Tibial nerve (tissue), 4 donors: ENCODE measurements at regions not wholly inside any gene's neighbourhood (a gene's known extent, or its start where the extent isn't known, plus 50 kb on each side); places are given as distances from the start of the nearest gene placed in this dataset.

Experiments
- EP300 ChIP-seq, 2 donors: sonication (generic); formaldehyde crosslinking; IDR thresholded peaks; one replicate each; pipeline ENCODE4 v1.6.1; 2017; ENCODE audit warnings: antibody characterized with exemption in 2 of 2, mild to moderate bottlenecking in 1 of 2
- POLR2A ChIP-seq, 2 donors: fragments of 450-650 bp; IDR thresholded peaks; one replicate each; pipeline ENCODE4 v1.6.1; 2017; ENCODE audit warnings: antibody characterized with exemption in 2 of 2, mild to moderate bottlenecking in 2 of 2, moderate library complexity in 2 of 2
- TF ChIP-seq, protein P1 (sequence below), 5 experiments: fragments of 200-600 bp in 3 of 5; fragments of 450-650 bp in 2 of 5; sonication (generic) in 3 of 5; IDR thresholded peaks; one replicate each; pipeline ENCODE4 v1.5.1; 2016 to 2019; ENCODE audit warnings: antibody characterized with exemption in 5 of 5, mild to moderate bottlenecking in 3 of 5, moderate library complexity in 2 of 5

DNA sequence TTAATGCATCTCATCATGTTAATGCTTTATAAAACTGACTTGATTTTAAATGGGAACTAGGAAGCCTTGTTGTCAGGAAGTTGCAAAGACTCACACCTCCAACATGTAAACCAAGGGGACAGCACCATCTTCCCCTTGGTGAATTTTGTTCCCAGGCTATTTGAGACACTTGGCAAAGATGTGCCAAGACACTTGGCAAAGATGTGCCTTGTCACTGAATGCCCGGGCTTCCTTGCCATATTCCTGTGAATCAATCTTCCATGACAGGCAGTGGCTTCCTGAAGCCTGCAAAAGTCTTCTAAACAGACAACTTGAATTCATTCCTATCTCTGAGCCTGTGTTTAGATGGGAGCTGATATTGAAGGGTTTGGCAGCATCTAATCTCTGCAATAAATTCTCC, 465.4 kb upstream of the C16orf82 start:
- TF ChIP-seq, protein P1, sequence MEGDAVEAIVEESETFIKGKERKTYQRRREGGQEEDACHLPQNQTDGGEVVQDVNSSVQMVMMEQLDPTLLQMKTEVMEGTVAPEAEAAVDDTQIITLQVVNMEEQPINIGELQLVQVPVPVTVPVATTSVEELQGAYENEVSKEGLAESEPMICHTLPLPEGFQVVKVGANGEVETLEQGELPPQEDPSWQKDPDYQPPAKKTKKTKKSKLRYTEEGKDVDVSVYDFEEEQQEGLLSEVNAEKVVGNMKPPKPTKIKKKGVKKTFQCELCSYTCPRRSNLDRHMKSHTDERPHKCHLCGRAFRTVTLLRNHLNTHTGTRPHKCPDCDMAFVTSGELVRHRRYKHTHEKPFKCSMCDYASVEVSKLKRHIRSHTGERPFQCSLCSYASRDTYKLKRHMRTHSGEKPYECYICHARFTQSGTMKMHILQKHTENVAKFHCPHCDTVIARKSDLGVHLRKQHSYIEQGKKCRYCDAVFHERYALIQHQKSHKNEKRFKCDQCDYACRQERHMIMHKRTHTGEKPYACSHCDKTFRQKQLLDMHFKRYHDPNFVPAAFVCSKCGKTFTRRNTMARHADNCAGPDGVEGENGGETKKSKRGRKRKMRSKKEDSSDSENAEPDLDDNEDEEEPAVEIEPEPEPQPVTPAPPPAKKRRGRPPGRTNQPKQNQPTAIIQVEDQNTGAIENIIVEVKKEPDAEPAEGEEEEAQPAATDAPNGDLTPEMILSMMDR (IDR thresholded peaks at IDR 0.05) = no peak
- TF ChIP-seq EP300 (IDR thresholded peaks at IDR 0.05) (no peak), POLR2A (IDR thresholded peaks at IDR 0.05) (no peak)
